Stimulated activated CD8-positive, alpha-beta memory T cell treated with anti-CD3 and anti-CD28 coated beads, Interleukin-2, amount 100 ng/mL, for 1 hour (primary cell): ENCODE measurements at regions not wholly inside any gene's neighbourhood (a gene's known extent, or its start where the extent isn't known, plus 50 kb on each side); places are given as distances from the start of the nearest gene placed in this dataset.

Experiments used
- DNase-seq, 2 donors: peaks; one replicate each; pipeline ENCODE4 v3.0.0-alpha.2; 2020; ENCODE audit warnings: low read depth in 2 of 2

DNA sequence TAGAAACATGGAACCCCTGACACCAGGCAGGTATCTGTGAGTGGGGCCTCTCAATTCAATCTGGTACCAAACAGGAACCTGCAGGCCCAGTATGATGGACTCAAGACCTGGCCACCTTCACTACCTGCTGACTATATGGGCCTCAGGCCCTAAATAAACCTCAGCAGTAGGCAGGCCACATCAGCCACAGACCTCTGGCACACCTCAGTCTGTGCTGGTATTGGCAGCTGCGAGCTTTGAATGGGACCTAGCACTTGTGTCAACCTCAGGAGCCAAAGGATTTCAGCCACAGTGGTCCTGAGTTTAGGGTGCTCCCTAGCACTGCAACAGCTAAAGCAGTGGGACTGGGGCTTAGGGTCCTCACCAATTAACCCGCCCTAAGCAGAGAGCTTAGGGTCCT lies 325.5 kb downstream of the ZNF608 start:
- no peak for DNase-seq

DNA sequence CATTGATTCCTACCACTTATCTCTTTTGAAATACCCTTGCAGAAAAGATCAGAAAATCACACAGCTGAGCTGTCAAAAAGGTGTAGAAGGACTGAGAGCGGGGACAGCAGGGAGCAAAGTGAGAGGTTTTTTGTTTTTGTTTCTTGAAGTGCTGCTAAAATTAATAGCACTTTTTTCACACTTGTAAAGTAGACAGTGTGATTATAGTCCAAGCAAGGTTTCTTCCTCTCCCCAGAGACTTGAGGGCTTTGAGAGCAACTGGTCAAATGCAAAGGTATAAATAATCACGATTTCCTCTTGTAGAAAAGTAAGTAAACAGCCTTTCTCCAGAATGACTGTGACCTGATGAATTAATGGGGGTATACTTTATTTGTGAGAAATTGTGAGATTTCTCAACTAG lies 326.9 kb downstream of the ZNF608 start:
- no peak for DNase-seq

DNA sequence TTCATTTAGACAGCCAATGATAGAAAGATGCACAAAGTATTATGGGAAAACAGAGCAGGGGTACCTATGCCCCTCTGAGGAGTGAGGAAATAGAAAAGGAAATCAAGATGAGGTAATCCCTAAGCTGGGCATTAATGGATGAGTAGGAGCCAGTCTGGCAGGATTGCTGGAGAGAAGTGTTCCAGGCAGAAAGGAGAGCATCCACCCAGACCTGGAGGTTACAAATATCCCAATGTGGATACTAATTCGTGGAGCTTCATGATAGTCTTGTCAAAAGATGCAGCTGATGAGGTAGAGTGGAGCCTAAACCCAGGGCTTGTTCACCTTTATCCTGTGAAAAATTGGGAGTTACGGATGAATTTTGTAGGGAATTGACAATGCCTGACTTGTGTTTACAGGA lies 328.0 kb downstream of the ZNF608 start:
- DNase-seq = no peak

DNA sequence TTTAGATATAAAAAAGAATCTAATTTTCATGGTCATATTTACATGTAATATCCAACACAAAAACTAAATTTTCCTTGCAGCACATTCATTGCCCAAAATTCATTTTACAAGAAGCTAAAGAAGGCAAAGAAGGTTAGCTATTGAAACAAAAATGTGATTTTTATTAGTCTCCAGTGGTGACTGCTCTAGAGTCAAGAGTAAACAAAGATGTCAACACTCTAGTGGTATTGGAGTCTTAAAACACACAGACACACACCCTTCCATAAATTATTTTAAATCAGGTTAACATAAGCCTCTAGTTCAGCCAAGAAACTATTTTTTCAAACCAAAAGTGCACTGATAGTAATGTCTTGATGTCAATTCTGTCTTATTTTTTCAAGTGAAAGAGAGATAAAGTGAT lies 329.2 kb downstream of the ZNF608 start:
- no peak for DNase-seq

DNA sequence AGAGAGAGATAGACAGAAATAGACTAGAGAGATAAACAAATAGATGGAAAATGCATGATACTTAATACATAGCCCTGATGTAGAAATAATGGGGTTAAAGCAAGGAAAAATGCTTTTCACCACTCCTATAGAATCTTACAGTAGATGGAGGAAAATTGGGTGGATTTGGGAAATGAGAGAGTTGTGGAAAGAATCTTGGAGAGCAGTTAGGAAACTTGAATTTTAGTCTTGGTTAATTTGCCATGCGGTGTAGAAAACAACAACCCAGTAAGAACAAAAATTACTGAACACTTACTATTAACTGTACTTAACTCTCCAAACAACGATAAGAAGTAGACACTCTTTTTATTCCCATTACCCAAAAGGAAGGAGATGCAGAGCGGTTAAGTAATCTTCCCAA lies 329.8 kb downstream of the ZNF608 start:
- no peak for DNase-seq

DNA sequence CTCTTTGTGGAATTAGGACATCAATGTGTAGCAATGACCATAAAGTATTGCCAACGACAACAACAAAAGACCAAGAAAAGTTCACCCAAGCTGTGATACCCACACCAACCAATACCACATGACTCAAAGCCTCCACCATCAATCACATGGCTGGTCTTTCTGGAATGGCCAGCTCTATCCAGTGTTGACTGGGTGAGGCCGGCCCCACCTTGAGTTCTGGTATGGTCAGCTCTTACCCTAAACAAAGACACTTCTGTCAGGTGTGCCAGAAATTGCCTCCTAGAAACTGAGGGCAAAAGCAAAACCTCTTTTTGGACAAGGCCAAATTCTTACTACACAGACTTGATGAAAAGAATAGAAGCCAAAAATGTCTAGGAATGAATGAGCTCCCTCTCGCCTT lies 331.5 kb downstream of the ZNF608 start:
- no peak for DNase-seq

DNA sequence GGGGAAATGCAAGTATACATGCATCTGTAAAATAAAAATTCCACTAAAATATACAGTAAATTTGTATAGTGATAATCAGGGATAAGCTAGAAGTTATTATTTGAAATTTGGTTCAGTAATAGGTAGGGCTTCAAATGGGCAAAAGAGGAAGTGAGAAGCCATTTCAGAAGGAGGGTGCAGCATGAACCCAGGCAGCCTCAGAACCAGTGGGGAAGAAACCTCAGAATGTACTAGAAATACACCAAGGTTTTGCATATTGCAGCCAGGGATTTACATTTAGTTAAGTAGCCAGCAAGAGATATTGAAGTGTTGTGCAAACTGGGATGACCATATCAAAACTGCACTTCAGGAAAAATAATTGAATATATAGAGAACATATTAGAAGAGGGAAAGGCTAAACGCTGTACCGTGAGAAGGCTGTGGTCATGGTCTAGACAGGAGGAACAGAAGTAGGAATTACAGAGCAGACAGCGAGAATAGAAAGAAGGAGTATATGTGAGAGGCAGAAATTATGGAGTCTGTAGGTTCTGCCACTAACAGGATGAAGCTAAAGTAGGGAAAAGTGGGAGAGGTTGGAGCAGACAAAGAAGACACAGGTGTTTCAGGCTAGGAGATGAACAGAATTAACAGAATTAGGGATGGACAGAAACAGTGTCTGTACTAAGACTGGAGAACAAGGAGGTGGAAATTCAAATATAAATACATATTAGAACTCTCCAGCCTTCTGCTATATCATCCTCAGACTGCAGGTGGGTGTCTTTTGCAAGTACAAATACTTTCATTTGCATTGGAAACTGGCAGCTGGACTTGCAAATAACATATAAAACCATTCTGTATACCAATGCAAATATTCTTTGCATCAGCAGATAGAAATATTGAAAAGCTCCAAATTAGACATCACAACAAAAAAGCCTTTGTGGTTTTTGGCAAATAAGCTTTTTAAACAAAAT lies 335.6 kb downstream of the ZNF608 start:
- no peak for DNase-seq

DNA sequence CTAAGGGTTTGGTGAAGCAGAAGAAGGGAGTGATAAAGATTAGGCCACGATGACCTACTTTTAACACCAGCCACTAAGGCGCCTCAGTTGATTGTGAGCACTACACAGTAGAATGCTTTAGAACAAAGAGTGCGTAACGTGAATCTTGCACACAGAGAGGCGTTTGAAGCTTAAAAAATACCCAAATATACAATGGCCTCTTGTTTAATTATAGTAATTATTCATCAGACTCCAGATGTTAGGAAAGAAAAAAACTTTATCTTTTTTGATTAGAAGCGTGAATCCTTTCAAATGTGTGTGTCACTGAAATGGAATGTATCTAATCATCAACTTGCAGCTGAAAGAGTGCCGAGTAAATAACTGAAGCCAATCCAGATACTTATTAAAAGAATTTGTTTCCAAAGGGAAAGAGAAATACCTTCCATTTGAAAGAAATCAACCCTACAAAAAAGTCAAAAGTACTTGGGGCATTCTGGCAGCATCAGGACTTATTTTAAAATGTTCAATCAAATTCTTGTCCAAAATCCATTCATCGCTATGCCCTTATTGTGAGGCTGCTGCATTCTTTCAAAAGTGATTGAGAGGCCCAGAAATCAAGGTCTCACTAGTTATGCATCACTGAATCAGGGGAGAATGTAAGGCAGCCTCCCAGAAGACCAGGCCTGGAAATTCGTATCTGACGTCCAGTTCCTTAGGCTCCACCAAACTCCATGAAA lies 337.5 kb downstream of the ZNF608 start:
- no peak for DNase-seq

DNA sequence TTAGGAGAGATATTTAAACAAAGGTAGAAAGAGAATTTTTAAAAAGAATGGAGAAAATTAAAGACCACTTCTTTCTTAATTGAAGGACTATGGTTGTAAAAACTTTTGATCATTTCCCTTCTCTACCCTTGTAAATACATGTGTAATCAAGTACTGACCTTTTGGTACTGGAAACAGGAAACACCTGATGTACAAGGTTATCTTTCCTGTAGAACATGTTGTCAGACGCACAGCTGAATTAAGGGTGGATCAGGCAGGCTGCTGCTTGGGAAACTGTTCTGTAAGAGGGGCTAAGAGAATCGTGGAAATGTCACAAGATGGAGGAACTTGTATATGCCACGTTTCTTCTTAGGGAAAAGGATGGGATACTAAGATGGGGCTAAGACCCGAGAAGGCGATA lies 341.6 kb downstream of the ZNF608 start:
- no peak for DNase-seq

DNA sequence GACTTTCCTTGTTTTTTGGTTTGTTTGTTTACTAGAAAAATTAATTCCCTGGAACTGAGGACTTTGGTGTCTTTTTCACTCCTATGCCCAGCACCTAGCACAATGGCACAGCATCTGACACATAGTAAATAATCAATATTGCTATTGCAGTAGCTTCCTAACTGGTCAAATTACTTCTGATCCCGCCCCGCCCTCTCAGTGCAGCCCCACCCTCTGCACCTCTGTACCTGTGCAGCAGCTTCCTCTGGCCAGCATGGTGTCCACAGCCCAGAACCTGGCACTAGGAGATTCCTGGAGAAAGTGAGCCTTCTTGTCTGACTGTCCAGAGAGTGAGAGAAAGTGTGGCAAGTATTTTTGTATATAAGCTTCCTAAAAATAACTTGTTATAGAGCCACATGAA lies 343.2 kb downstream of the ZNF608 start:
- DNase-seq = no peak

DNA sequence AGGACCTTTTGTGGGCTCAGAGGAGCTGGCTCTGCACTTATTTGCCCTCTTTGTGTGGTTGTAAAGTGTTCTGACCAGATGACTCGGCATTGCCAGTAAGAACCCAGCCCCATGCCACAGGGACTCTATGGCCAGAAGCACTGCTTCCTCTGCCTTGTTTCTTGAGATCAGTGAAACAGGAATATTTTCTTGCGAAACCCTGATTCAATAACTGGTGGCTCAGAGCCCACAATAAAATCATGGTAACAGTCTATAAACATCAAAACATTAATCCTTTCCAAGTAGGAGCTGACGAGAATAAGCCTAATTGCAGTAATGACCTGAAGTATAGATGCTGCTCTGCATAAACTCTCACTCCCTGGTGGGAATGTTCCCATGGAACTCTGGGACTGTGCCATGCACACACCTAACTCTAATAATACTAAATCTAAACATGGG lies 344.3 kb downstream of the ZNF608 start:
- no peak for DNase-seq

DNA sequence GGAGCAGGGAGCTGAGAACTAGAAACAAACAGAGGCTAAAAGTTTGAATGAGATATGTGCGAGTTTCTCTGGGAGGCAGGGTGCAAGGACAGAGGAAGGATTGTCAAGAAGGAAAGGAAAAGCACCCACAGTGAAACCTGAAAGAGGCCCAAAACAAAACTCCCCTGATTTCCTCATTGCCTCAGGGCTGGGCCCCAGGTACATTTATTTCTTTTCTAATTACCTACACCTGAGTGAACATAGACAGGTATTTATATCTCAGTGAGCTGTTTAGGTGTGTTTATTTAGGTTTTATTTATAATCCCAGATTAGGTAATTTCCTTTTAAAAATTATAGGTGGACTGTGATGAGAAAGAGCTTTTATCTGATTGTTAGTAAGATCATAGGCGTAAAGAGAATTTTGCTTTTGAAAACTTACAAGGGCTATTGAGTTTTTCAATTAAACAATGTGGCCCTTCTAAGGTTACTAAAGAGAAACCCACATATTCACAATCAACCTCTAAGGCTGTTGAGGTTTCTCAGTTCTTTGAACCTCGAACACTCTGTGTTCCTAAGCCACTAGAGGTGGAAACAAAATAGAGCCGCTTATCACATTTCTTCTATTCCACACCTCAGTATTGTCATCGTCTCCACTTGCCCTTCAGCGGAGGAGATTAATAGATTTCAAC lies 344.8 kb downstream of the ZNF608 start:
- no peak for DNase-seq

DNA sequence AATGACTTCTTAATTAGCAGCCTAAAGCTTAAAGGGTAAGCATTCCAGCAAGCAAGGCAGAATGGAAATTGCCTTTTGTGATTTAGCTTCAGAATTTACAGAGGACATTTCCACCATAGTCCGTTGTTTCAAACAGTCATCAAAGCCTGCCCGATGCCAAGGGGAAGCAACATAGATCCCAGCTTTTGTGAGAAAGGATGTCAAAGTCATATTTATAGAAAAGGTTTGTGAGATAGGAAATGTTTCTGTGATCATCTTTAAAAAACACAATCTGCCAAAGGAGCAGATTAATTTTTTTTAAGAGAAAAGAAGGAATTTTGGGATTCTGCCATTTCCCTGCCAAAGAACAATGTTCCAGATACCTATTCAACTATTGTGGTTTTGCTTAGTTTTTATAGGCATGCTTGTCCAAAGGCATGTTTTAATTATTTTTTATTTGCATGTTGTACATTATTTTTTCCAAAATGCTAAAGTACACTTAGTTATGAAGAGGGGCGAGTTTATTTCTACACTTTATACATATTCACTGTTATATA lies 346.9 kb downstream of the ZNF608 start:
- DNase-seq = no peak

DNA sequence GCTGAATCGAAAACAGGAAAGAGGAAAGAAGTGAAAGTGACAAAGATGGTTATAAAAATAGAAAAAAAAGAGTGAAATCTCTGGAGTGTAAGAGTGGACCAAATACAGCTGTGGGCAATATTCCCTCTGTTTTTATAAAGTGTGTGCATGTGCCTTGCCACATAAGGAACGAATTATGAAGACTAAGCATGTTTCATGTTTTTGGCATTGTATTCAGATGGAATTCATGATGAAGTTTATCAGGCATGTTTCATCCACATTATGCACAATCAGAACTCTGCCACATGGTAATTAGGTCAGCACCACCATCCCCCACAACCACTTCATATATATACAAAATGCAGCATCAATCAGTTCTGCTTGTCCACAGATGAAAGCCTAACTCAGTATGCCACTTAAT lies 348.0 kb downstream of the ZNF608 start:
- DNase-seq = no peak

DNA sequence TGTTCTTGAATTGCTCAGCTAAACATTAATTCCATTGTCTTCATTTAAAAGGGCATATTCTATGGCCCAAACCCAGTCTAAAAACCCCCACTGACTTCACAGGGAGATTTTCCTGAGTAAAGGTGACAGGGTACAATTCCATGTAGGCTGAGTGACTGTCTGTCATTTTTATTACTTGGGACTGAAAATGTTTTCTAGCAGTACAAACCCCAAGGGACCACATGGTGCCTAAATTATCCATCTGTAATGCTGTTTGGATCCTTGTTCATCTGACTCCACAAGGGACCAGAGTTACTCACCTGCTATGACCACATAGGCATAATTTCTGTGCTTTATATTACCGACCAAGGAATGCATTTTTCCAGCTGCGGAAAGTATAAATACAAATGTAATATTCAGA lies 349.1 kb downstream of the ZNF608 start:
- no peak for DNase-seq

DNA sequence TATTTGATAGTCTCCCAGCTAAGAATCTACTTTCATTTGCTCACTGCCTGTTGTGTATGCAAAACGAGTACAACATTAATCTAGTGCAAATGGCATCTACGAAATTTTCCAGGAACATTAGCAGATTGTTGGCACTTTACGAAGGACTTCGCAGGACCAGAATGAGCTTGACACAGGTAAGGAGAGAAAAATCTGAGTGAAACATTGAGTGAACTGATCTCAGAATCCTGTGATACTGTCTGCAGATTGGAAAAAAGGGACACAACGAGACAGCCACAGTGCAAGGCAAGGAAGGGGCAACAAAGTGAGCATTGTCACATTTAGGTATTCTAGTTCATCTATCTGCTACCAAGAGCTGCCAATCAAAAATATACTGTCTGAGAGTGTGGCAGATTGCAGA lies 350.5 kb downstream of the ZNF608 start:
- DNase-seq = no peak

DNA sequence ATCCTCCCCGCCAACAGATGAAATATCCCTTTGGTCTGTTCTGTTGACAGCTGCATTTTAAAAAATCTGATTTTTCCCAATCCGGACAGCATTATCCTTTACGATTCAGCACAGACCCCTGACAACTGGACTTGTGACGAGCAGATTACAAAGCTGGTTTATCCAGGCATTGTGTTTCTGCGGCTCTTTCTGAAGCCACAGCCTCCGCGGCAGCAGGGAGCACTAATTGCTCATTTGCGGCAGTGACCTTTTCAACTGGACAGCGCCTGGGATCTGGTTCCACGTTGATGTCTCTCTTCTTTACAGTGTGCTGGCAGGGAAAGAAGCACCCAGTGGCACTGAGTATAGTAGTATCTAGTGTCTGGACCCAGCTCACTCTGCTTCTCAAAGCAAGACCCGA lies 351.2 kb downstream of the ZNF608 start:
- DNase-seq = no peak

DNA sequence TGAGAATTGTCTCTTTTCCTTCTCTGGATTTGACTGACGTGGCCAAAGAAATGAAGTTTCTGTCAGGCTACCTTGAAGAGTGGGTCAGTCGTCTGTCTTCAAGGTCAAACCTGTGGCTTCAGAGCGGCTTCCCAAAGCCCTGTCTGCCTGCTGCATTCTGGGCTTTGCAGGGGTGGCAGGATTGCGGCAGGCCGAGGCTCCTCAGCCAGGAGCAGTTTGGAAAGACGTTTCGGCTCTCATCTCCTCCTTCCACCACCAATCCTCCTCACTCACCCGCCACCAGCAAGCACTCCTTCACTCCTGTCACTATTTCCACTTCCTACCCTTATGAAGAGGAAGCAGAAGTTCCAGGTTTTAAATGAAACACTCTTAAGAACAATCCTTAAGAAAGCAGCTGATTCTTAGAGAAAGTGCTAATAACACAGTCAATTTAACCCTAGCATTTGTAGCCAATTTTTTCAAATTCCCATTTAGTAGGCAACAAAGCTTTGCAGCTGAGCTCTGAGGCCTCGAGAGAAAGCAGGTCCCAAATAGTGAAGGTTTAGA lies 351.7 kb downstream of the ZNF608 start:
- DNase-seq = no peak

DNA sequence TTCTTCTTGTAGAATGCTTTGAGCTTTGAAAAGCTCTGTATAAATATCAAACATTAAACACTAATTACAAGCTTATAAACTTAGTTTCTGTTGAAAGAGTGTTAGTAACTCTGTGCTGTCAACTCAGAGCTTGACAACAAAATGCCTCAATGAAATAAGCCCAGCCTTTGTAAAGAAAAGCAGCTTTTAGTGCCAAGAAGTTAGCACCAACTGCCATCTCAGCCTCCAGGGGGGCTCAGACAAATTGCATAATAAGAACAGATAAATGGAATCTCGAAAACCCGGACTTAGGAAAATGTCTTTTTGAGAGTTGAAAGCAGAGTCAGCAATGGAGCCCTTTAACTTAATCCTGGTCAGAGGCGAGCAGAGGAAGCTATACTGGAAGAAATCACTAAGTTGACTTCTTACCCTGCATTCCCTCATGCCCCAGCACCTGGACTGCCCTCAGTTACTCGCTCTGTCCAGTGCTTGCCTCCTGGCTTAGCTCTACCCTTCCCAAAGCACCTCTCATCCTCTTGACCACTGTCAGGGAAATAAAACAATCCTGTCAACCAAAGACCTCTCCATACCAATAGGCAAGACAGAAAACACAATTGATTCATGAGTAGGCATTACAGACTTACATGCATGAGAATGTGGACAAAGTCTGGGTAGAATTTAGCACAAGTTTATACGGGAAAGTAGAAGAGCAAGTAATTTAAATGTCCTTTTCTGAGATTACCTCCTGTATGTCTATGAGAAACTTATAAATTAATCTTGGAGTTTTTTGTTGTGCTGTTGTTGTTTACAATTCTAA lies 352.7 kb downstream of the ZNF608 start:
- no peak for DNase-seq

DNA sequence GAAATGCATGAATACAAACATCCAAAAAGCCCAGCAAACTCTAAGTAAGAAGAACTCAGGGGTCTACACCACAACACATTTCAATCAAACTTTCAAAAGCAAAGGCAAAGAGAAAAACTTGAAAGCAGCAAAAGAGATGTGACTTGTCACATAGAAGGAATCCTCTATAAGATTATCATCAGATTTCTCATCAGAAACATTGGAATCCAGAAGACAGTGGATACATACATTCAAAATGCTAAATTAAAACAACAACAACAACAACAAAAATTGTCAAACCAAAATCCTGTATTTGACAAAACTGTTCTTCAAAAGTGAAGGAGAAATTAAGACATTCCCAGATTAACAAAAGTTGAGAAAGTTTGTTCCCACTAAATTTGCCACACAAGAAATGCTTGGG lies 362.7 kb downstream of the ZNF608 start:
- no peak for DNase-seq

DNA sequence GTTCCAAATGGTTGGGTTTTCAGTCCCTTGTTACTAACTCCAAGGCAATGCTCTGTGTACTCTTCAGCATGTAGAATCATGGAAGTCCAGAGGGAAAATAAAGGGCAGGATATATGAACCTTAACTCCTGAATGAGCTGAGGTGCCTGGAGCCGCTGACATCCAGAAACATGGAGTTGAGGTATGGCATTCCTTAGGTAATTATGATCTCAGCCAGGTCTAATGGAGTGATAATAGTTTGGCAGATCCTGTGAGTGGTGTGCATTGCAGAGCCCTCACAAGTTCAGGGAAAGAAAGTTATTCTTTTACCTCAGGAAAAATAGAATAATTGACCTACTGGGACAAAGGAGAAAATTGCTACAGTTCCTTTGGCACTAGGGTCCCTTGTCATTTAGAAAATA lies 369.1 kb downstream of the ZNF608 start:
- DNase-seq = no peak
